ENCODE measurements at regions not wholly inside any gene's neighbourhood (a gene's known extent, or its start where the extent isn't known, plus 50 kb on each side); places are given as distances from the start of the nearest gene placed in this dataset.

DNA sequence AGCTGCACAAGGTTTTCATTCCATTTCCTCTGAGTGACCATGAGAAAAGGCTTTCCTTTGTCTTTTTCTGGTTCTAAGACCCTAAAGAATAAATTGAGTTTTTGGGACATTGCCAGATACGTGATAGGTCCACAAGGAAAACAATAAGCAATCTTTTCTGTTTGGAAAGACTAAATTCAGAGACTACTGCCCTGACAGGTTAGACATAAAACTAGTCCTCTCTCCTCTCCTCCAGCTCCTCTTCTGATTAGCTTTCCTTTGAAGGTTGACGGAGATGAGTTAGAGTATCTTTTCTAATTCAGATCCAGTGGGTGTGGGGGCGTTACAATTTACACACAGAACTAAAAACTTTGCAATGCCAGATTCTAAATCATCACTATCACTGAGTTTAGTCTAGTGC, 57.8 kb upstream of the C1orf53 start:
- no peak overlapping the region for H3K27ac Mint-ChIP-seq
- no peaks in the 10 kb centered on the region for H3K27me3 Mint-ChIP-seq
- no peak for TF ChIP-seq EZH2 (IDR thresholded peaks at IDR 0.05; ENCODE audit: borderline replicate concordance, insufficient read depth, low read depth, low read length, poor library complexity, severe bottlenecking)
- no peak for TF ChIP-seq CTCF (IDR thresholded peaks at IDR 0.05)
- no peaks in the 10 kb centered on the region for H4K20me1 ChIP-seq (ENCODE audit: control insufficient read depth, insufficient read depth, low read length, poor library complexity, severe bottlenecking)
- H3K4me3 Mint-ChIP-seq, result no peak overlapping the region
- no peaks in the 10 kb centered on the region for H3K79me2 ChIP-seq (ENCODE audit: control insufficient read depth, insufficient read depth, low read length)
- no peaks in the 10 kb centered on the region for H3K4me1 Mint-ChIP-seq
- H3K9me3 ChIP-seq (ENCODE audit: control extremely low read depth in 1 of 3, control insufficient read depth in 2 of 3, insufficient read depth in 1 of 3, low read length in 2 of 3), result no peaks in the 10 kb centered on the region
- H3K36me3 ChIP-seq (replicated peaks in 1 of 2; ENCODE audit: control extremely low read depth in 1 of 2, control insufficient read depth in 1 of 2, extremely low read depth in 1 of 2, insufficient read depth in 2 of 2, low read length in 1 of 2), result no peaks in the 10 kb centered on the region
- whole genome bisulfite sequencing (ENCODE audit: insufficient coverage), result no CpG with 5 or more reads among the region's 3 CpGs
- no peak overlapping the region for H3K27ac ChIP-seq (ENCODE audit: low read length in 2 of 2)
- H3K27me3 ChIP-seq (replicated peaks in 1 of 4; ENCODE audit: control extremely low read depth in 1 of 4, control insufficient read depth in 3 of 4, insufficient read depth in 4 of 4, low read length in 3 of 4), result no peaks in the 10 kb centered on the region
- no peaks in the 10 kb centered on the region for H3K9me3 Mint-ChIP-seq (ENCODE audit: insufficient read depth)
- ChIA-PET POLR2A (no interaction called here), CTCF (no interaction called here)
- DNase-seq, result no peak
- no peaks in the 10 kb centered on the region for H3K4me1 ChIP-seq (ENCODE audit: control insufficient read depth in 2 of 2, insufficient read depth in 2 of 2, low read length in 2 of 2)
- no peak overlapping the region for H3K4me3 ChIP-seq (ENCODE audit: control extremely low read depth in 1 of 5, extremely low read depth in 1 of 5, insufficient read depth in 1 of 5, low read depth in 2 of 5, low read length in 4 of 5)
- H3K4me2 ChIP-seq (replicated peaks; ENCODE audit: low read depth, low read length, poor library complexity, severe bottlenecking), result no peak overlapping the region
- H3K9ac ChIP-seq (ENCODE audit: low read length), result no peak overlapping the region
- intact Hi-C loops (cut with micrococcal nuclease), result no loop called here
- no peak for ATAC-seq (ENCODE audit: low read depth)
- H2AFZ ChIP-seq (ENCODE audit: insufficient read depth, low read depth, low read length, poor library complexity, severe bottlenecking), result no peak overlapping the region

DNA sequence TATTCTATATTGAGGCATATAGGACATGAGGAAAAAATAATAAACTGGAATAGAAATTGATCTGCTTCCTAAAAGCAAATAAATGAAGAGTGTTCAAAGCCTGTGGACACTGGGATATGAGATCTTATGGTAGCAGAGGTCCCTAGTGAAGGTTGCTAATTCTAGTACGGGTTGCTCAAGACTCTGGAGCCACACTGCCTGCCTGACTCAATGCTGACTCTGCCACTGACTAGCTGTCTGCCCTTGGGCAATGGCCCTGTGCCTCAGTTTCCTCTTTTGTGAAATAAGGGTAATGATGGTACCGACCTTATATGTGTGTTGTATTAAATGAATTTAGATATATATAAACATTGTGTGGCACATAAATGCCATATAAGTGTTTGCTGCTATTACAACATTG, 59.0 kb upstream of the C1orf53 start:
- Mint-ChIP-seq H3K27ac (no peak overlapping the region), H3K4me1 (peaks cover 3% of the 10 kb centered on the region), H3K27me3 (no peaks in the 10 kb centered on the region), H3K9me3 (ENCODE audit: insufficient read depth) (no peaks in the 10 kb centered on the region), H3K4me3 (no peak overlapping the region)
- ChIA-PET POLR2A (no interaction called here), CTCF (interaction anchor here (1.0 kb wide), 1 partner anchor 26 kb away, joined by 3 read pairs; no protein-coding TSS in a partner anchor)
- no peak for ATAC-seq (ENCODE audit: low read depth)
- 100% methylated on average over 1 of the region's 2 CpGs for whole genome bisulfite sequencing (ENCODE audit: insufficient coverage)
- H3K9ac ChIP-seq (ENCODE audit: low read length), result no peak overlapping the region
- no peaks in the 10 kb centered on the region for H3K79me2 ChIP-seq (ENCODE audit: control insufficient read depth, insufficient read depth, low read length)
- no peak for TF ChIP-seq CTCF (IDR thresholded peaks at IDR 0.05)
- no peaks in the 10 kb centered on the region for H4K20me1 ChIP-seq (ENCODE audit: control insufficient read depth, insufficient read depth, low read length, poor library complexity, severe bottlenecking)
- H3K4me3 ChIP-seq (ENCODE audit: control extremely low read depth in 1 of 5, extremely low read depth in 1 of 5, insufficient read depth in 1 of 5, low read depth in 2 of 5, low read length in 4 of 5), result no peak overlapping the region
- no peak overlapping the region for H2AFZ ChIP-seq (ENCODE audit: insufficient read depth, low read depth, low read length, poor library complexity, severe bottlenecking)
- no peaks in the 10 kb centered on the region for H3K27me3 ChIP-seq (replicated peaks in 1 of 4; ENCODE audit: control extremely low read depth in 1 of 4, control insufficient read depth in 3 of 4, insufficient read depth in 4 of 4, low read length in 3 of 4)
- H3K36me3 ChIP-seq (replicated peaks in 1 of 2; ENCODE audit: control extremely low read depth in 1 of 2, control insufficient read depth in 1 of 2, extremely low read depth in 1 of 2, insufficient read depth in 2 of 2, low read length in 1 of 2), result no peaks in the 10 kb centered on the region
- H3K4me1 ChIP-seq (ENCODE audit: control insufficient read depth in 2 of 2, insufficient read depth in 2 of 2, low read length in 2 of 2), result no peaks in the 10 kb centered on the region
- H3K4me2 ChIP-seq (replicated peaks; ENCODE audit: low read depth, low read length, poor library complexity, severe bottlenecking), result no peak overlapping the region
- H3K27ac ChIP-seq (ENCODE audit: low read length in 2 of 2), result no peak overlapping the region
- no peak for DNase-seq
- no peaks in the 10 kb centered on the region for H3K9me3 ChIP-seq (ENCODE audit: control extremely low read depth in 1 of 3, control insufficient read depth in 2 of 3, insufficient read depth in 1 of 3, low read length in 2 of 3)
- intact Hi-C loops (cut with micrococcal nuclease), result no loop called here
